ENCODE measurements at regions not wholly inside any gene's neighbourhood (a gene's known extent, or its start where the extent isn't known, plus 50 kb on each side); places are given as distances from the start of the nearest gene placed in this dataset.

GRCh38 chr5:39578887-39579497 is 154.2 kb upstream of the DAB2 start:
- Histone ChIP-seq H3K9me3 (ENCODE audit: low read length) (no peaks in the 10 kb centered on the region), H3K4me1 (ENCODE audit: insufficient read depth, low read length) (no peaks in the 10 kb centered on the region), H3K4me3 (ENCODE audit: low read depth in 1 of 2, low read length in 2 of 2) (no peak overlapping the region), H3K27ac (ENCODE audit: low read depth, low read length) (no peak overlapping the region), H3K27me3 (ENCODE audit: control insufficient read depth in 1 of 2, insufficient read depth in 2 of 2, low read length in 2 of 2) (no peaks in the 10 kb centered on the region), H3K36me3 (ENCODE audit: insufficient read depth, low read length) (no peaks in the 10 kb centered on the region), H3K9ac (ENCODE audit: low read length) (no peak overlapping the region)

GRCh38 chr5:39577529-39577928 is 152.7 kb upstream of the DAB2 start:
- H3K4me3 ChIP-seq (ENCODE audit: low read depth in 1 of 2, low read length in 2 of 2), result no peak overlapping the region
- no peaks in the 10 kb centered on the region for H3K27me3 ChIP-seq (ENCODE audit: control insufficient read depth in 1 of 2, insufficient read depth in 2 of 2, low read length in 2 of 2)
- H3K36me3 ChIP-seq (ENCODE audit: insufficient read depth, low read length), result no peaks in the 10 kb centered on the region
- H3K27ac ChIP-seq (ENCODE audit: low read depth, low read length), result no peak overlapping the region
- H3K9me3 ChIP-seq (ENCODE audit: low read length), result no peaks in the 10 kb centered on the region
- H3K4me1 ChIP-seq (ENCODE audit: insufficient read depth, low read length), result no peaks in the 10 kb centered on the region
- H3K9ac ChIP-seq (ENCODE audit: low read length), result no peak overlapping the region

DNA sequence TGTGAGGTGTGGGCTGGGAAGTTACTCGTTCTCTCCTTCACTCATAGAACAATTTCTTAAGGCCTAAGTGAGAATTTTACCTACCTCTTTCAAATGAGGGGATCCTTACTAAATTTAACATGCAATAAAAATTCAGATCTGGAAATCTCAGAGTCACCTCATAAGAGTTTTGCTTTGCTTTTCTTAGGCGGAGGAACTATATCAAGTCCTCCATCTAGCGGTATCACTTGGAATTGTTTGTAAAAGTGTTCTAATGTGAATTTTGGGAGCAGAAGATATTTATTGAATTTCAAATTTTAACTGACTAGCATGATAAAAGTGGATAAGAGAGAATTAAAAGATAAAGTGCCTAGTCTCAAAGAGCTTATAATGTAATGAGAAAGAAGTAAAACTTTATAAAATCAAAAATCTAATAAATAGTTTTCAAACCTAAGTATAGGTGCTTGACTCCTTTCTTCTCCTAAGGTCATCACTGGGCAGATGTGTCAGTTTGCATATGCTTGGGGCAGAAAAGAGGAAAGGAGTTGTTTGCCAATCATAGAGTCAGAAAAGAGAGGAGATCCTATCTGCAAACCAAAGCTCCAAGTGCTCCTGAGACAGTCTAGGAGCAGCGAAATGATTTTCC is 145.7 kb upstream of the DAB2 start:
- Histone ChIP-seq H3K27ac (ENCODE audit: low read depth, low read length) (no peak overlapping the region), H3K27me3 (ENCODE audit: control insufficient read depth in 1 of 2, insufficient read depth in 2 of 2, low read length in 2 of 2) (no peaks in the 10 kb centered on the region), H3K9ac (ENCODE audit: low read length) (no peak overlapping the region), H3K36me3 (ENCODE audit: insufficient read depth, low read length) (no peaks in the 10 kb centered on the region), H3K9me3 (ENCODE audit: low read length) (no peaks in the 10 kb centered on the region), H3K4me3 (ENCODE audit: low read depth in 1 of 2, low read length in 2 of 2) (no peak overlapping the region), H3K4me1 (ENCODE audit: insufficient read depth, low read length) (no peaks in the 10 kb centered on the region)

DNA sequence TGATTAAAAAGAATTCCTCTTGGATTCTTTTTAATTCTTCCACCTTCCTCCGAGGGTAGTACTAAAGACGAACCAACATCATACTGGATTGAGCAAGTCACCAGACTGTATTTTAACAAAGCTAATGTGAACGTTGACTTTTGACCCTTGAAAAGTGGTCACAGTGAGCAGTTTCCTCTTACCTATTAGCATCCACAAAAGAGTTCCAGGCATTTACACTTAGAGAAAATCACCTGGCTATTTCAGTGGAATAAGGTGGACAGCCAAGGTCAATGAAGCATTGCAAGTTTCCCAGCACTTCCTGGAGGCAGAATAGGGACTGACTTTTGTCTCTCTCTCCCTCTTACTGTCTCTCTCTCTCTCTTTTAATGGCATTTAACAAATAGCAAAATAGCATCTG is 145.1 kb upstream of the DAB2 start:
- H3K27ac ChIP-seq (ENCODE audit: low read depth, low read length), result no peak overlapping the region
- H3K36me3 ChIP-seq (ENCODE audit: insufficient read depth, low read length), result no peaks in the 10 kb centered on the region
- no peaks in the 10 kb centered on the region for H3K27me3 ChIP-seq (ENCODE audit: control insufficient read depth in 1 of 2, insufficient read depth in 2 of 2, low read length in 2 of 2)
- H3K9ac ChIP-seq (ENCODE audit: low read length), result no peak overlapping the region
- no peaks in the 10 kb centered on the region for H3K9me3 ChIP-seq (ENCODE audit: low read length)
- no peaks in the 10 kb centered on the region for H3K4me1 ChIP-seq (ENCODE audit: insufficient read depth, low read length)
- no peak overlapping the region for H3K4me3 ChIP-seq (ENCODE audit: low read depth in 1 of 2, low read length in 2 of 2)

- H3K27ac ChIP-seq (ENCODE audit: low read depth, low read length), result no peak overlapping the region
- H3K4me1 ChIP-seq (ENCODE audit: insufficient read depth, low read length), result no peaks in the 10 kb centered on the region
- H3K27me3 ChIP-seq (ENCODE audit: control insufficient read depth in 1 of 2, insufficient read depth in 2 of 2, low read length in 2 of 2), result no peaks in the 10 kb centered on the region
- H3K4me3 ChIP-seq (ENCODE audit: low read depth in 1 of 2, low read length in 2 of 2), result no peak overlapping the region
- H3K36me3 ChIP-seq (ENCODE audit: insufficient read depth, low read length), result no peaks in the 10 kb centered on the region
- H3K9ac ChIP-seq (ENCODE audit: low read length), result no peak overlapping the region
- H3K9me3 ChIP-seq (ENCODE audit: low read length), result no peaks in the 10 kb centered on the region
Observed at GRCh38 chr5:39566891-39567290, 142.1 kb upstream of the DAB2 start.

DNA sequence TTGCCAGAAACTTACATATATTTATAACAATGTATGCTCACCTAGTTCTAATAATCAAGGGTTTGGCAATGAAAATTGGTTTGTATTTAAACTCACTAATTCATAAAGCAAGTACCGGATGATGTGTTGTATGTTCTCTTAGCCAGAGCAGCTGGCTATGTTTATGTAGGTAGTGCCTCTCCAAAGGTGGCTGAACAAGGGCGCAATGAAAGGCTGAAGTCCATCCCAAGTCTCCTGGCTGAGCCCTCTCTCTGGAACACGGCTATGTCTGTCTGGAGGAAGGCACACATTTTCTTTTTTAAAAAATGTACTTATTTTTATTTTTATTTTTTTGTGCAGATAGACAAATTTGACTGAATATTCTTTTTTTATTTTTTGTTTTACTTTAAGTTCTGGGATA is 141.2 kb upstream of the DAB2 start:
- Histone ChIP-seq H3K27me3 (ENCODE audit: control insufficient read depth in 1 of 2, insufficient read depth in 2 of 2, low read length in 2 of 2) (no peaks in the 10 kb centered on the region), H3K4me3 (ENCODE audit: low read depth in 1 of 2, low read length in 2 of 2) (no peak overlapping the region), H3K4me1 (ENCODE audit: insufficient read depth, low read length) (no peaks in the 10 kb centered on the region), H3K9me3 (ENCODE audit: low read length) (no peaks in the 10 kb centered on the region), H3K9ac (ENCODE audit: low read length) (no peak overlapping the region), H3K27ac (ENCODE audit: low read depth, low read length) (no peak overlapping the region), H3K36me3 (ENCODE audit: insufficient read depth, low read length) (no peaks in the 10 kb centered on the region)

DNA sequence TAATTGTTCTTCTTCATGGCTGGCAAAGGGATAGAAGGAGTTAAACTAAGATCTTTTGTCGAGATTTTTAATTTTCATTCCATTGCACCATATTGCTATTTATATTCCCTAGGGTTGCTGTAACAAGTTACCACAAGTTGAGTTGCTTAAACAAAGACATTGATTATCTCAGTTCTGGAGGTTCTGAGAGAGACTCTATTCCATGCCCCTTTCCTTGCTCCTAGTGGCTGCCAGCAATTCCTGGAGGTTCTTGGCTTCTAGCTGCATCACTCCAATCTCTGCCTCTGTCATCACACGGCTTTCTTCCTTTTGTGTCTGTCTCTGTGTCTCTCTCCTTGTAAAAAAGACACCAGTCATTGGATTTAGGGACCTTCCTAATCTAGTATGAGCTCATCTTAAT is 136.6 kb upstream of the DAB2 start:
- Histone ChIP-seq H3K9ac (ENCODE audit: low read length) (no peak overlapping the region), H3K9me3 (ENCODE audit: low read length) (no peaks in the 10 kb centered on the region), H3K4me1 (ENCODE audit: insufficient read depth, low read length) (no peaks in the 10 kb centered on the region), H3K36me3 (ENCODE audit: insufficient read depth, low read length) (no peaks in the 10 kb centered on the region), H3K27me3 (ENCODE audit: control insufficient read depth in 1 of 2, insufficient read depth in 2 of 2, low read length in 2 of 2) (no peaks in the 10 kb centered on the region), H3K27ac (ENCODE audit: low read depth, low read length) (no peak overlapping the region), H3K4me3 (ENCODE audit: low read depth in 1 of 2, low read length in 2 of 2) (no peak overlapping the region)

DNA sequence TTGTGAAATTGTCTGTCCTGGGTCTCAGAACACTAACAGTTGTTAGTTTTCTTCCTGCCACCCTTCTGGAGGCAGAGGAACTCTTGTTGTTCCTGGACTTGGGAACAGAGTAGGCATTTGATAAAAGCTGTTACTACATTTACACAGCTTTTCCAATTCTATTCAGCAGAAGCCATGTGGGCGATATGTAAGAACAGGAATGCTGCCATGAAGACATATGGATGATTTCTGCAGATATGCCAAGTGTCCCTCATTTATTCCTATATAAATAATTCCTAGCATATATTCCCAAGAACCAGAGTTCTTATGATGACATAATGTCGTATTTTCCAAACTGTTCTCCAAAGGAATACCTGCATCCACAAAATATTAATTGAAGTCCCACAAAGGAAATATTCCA is 135.9 kb upstream of the DAB2 start:
- Histone ChIP-seq H3K9ac (ENCODE audit: low read length) (no peak overlapping the region), H3K36me3 (ENCODE audit: insufficient read depth, low read length) (no peaks in the 10 kb centered on the region), H3K4me1 (ENCODE audit: insufficient read depth, low read length) (no peaks in the 10 kb centered on the region), H3K9me3 (ENCODE audit: low read length) (no peaks in the 10 kb centered on the region), H3K27ac (ENCODE audit: low read depth, low read length) (no peak overlapping the region), H3K4me3 (ENCODE audit: low read depth in 1 of 2, low read length in 2 of 2) (no peak overlapping the region), H3K27me3 (ENCODE audit: control insufficient read depth in 1 of 2, insufficient read depth in 2 of 2, low read length in 2 of 2) (no peaks in the 10 kb centered on the region)

DNA sequence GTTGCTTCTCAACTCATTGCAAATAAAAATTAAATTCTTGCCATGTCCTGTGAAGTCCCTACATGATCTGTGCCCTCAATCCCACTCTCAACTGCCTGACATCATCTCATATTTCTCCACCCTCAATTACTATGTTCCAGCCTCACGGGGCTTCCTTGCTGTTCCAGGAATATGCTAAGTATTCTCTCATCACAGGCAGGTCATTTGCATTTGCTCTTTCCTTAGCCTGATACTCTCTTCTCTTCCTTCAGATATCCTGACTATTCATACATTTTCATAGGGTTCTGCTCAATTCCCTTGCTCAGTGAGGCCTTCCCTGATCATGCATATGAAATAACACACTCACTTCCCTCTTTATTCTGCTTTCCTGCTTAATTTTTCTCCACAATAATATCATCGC is 135.1 kb upstream of the DAB2 start:
- no peak overlapping the region for H3K27ac ChIP-seq (ENCODE audit: low read depth, low read length)
- H3K9ac ChIP-seq (ENCODE audit: low read length), result no peak overlapping the region
- H3K9me3 ChIP-seq (ENCODE audit: low read length), result no peaks in the 10 kb centered on the region
- H3K4me1 ChIP-seq (ENCODE audit: insufficient read depth, low read length), result no peaks in the 10 kb centered on the region
- no peak overlapping the region for H3K4me3 ChIP-seq (ENCODE audit: low read depth in 1 of 2, low read length in 2 of 2)
- no peaks in the 10 kb centered on the region for H3K36me3 ChIP-seq (ENCODE audit: insufficient read depth, low read length)
- no peaks in the 10 kb centered on the region for H3K27me3 ChIP-seq (ENCODE audit: control insufficient read depth in 1 of 2, insufficient read depth in 2 of 2, low read length in 2 of 2)

DNA sequence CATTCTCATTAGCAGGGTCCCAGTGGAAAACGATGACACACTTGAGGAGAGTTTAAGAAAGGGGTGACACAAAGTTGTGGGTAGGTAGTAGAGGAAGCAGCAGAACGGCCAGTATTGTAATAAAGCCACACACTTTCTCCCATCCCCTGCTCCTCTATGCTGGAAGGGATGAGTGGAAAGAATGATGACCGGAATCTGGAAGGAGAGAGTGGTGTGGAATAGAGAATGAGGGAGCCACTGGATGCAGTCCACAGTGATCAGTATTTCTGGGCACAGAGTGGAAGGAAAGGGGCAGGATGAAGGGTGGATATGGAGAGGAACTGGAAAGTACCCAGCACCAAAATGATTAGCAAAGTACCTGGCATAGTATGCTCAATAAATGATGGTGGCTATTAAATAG is 133.8 kb upstream of the DAB2 start:
- Histone ChIP-seq H3K36me3 (ENCODE audit: insufficient read depth, low read length) (no peaks in the 10 kb centered on the region), H3K9me3 (ENCODE audit: low read length) (no peaks in the 10 kb centered on the region), H3K4me3 (ENCODE audit: low read depth in 1 of 2, low read length in 2 of 2) (no peak overlapping the region), H3K9ac (ENCODE audit: low read length) (no peak overlapping the region), H3K27ac (ENCODE audit: low read depth, low read length) (no peak overlapping the region), H3K27me3 (ENCODE audit: control insufficient read depth in 1 of 2, insufficient read depth in 2 of 2, low read length in 2 of 2) (no peaks in the 10 kb centered on the region), H3K4me1 (ENCODE audit: insufficient read depth, low read length) (no peaks in the 10 kb centered on the region)

DNA sequence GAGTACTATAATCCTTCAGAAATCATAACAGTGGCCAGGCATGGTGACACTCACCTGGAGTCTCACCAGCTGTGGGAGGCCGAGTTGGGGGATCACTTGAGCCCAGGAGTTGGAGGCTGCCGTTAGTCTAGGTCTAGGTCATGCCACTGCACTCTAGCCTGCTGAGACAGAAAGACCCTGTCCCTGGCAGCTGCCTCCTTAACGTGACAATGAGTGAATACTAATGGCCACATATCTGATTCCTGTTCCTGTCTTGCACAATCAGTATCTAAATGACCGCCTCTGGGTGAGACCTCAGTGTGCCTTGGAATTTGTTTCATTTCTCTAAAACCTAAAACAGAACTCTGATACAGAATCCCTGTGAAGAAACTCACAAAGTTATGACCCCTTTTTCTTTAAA is 131.0 kb upstream of the DAB2 start:
- no peaks in the 10 kb centered on the region for H3K36me3 ChIP-seq (ENCODE audit: insufficient read depth, low read length)
- no peak overlapping the region for H3K9ac ChIP-seq (ENCODE audit: low read length)
- no peak overlapping the region for H3K27ac ChIP-seq (ENCODE audit: low read depth, low read length)
- H3K27me3 ChIP-seq (ENCODE audit: control insufficient read depth in 1 of 2, insufficient read depth in 2 of 2, low read length in 2 of 2), result no peaks in the 10 kb centered on the region
- no peaks in the 10 kb centered on the region for H3K9me3 ChIP-seq (ENCODE audit: low read length)
- no peaks in the 10 kb centered on the region for H3K4me1 ChIP-seq (ENCODE audit: insufficient read depth, low read length)
- no peak overlapping the region for H3K4me3 ChIP-seq (ENCODE audit: low read depth in 1 of 2, low read length in 2 of 2)

GRCh38 chr5:39547553-39548154 is 122.9 kb upstream of the DAB2 start:
- Histone ChIP-seq H3K9ac (ENCODE audit: low read length) (no peak overlapping the region), H3K36me3 (ENCODE audit: insufficient read depth, low read length) (no peaks in the 10 kb centered on the region), H3K4me1 (ENCODE audit: insufficient read depth, low read length) (peaks cover 14% of the 10 kb centered on the region), H3K9me3 (ENCODE audit: low read length) (no peaks in the 10 kb centered on the region), H3K4me3 (ENCODE audit: low read depth in 1 of 2, low read length in 2 of 2) (no peak overlapping the region), H3K27ac (ENCODE audit: low read depth, low read length) (no peak overlapping the region), H3K27me3 (ENCODE audit: control insufficient read depth in 1 of 2, insufficient read depth in 2 of 2, low read length in 2 of 2) (no peaks in the 10 kb centered on the region)
